ENCODE measurements at regions not wholly inside any gene's neighbourhood (a gene's known extent, or its start where the extent isn't known, plus 50 kb on each side); places are given as distances from the start of the nearest gene placed in this dataset.

GRCh38 chr2:20939931-20940795, 103.7 kb downstream of the APOB start:
- RAD21 ChIA-PET (ENCODE audit: low non-redundant PET in 1 of 2, low total read pairs in 2 of 2, uncharacterized antibody in 2 of 2, unreplicated experiment in 2 of 2): no interaction called here
- no TSS peak for BruUV-seq (replicated peaks)
- no peaks in the 10 kb centered on the region for H3K79me2 ChIP-seq (ENCODE audit: insufficient read depth, low read length)
- ATAC-seq: no peak
- H3K9ac ChIP-seq (ENCODE audit: low read length): no peak overlapping the region
- TF ChIP-seq ZFX (IDR thresholded peaks at IDR 0.05) (no peak), YY1 (IDR thresholded peaks at IDR 0.05; ENCODE audit: extremely low read depth, insufficient replicate concordance, low read depth, low read length) (no peak)
- CTCF ChIA-PET: no interaction called here
- H3K27me3 ChIP-seq (ENCODE audit: insufficient read depth, low read length): peaks cover 72% of the 10 kb centered on the region
- DNase-seq (ENCODE audit: low read depth, low spot score): no peak
- POLR2A ChIA-PET: no interaction called here
- no peaks in the 10 kb centered on the region for H3K9me3 ChIP-seq (ENCODE audit: control insufficient read depth in 1 of 2, insufficient read depth in 1 of 2, low read depth in 1 of 2, low read length in 2 of 2)
- no peak overlapping the region for H3K4me2 ChIP-seq (ENCODE audit: low read length)
- H4K20me1 ChIP-seq (ENCODE audit: insufficient read depth): no peaks in the 10 kb centered on the region
- no peak overlapping the region for H3K27ac ChIP-seq (ENCODE audit: low read depth, low read length)
- H3K36me3 ChIP-seq (ENCODE audit: control insufficient read depth in 1 of 2, insufficient read depth in 2 of 2, low read length in 2 of 2): no peaks in the 10 kb centered on the region
- no peak overlapping the region for H2AFZ ChIP-seq (ENCODE audit: low read depth, low read length, poor library complexity, severe bottlenecking)
- H3K4me3 ChIP-seq (replicated peaks in 1 of 2; ENCODE audit: low read depth in 1 of 2, low read length in 2 of 2): no peak overlapping the region
- intact Hi-C loops (cut with micrococcal nuclease): no loop called here
- no peaks in the 10 kb centered on the region for H3K9me2 ChIP-seq (ENCODE audit: insufficient read depth)
- no peaks in the 10 kb centered on the region for H3K4me1 ChIP-seq (ENCODE audit: control insufficient read depth in 1 of 2, insufficient read depth in 2 of 2, low read length in 2 of 2)

- ChIA-PET RAD21 (ENCODE audit: low non-redundant PET in 1 of 2, low total read pairs in 2 of 2, uncharacterized antibody in 2 of 2, unreplicated experiment in 2 of 2) (no interaction called here), POLR2A (no interaction called here), CTCF (no interaction called here)
- no peaks in the 10 kb centered on the region for H3K9me3 ChIP-seq (ENCODE audit: control insufficient read depth in 1 of 2, insufficient read depth in 1 of 2, low read depth in 1 of 2, low read length in 2 of 2)
- intact Hi-C loops (cut with micrococcal nuclease): no loop called here
- no peak for ATAC-seq
- H3K4me3 ChIP-seq (replicated peaks in 1 of 2; ENCODE audit: low read depth in 1 of 2, low read length in 2 of 2): no peak overlapping the region
- BruUV-seq (replicated peaks): no TSS peak
- no peak for DNase-seq (ENCODE audit: low read depth, low spot score)
- no peak overlapping the region for H3K27ac ChIP-seq (ENCODE audit: low read depth, low read length)
- H2AFZ ChIP-seq (ENCODE audit: low read depth, low read length, poor library complexity, severe bottlenecking): no peak overlapping the region
- no peaks in the 10 kb centered on the region for H3K4me1 ChIP-seq (ENCODE audit: control insufficient read depth in 1 of 2, insufficient read depth in 2 of 2, low read length in 2 of 2)
- no peaks in the 10 kb centered on the region for H4K20me1 ChIP-seq (ENCODE audit: insufficient read depth)
- H3K9me2 ChIP-seq (ENCODE audit: insufficient read depth): no peaks in the 10 kb centered on the region
- H3K36me3 ChIP-seq (ENCODE audit: control insufficient read depth in 1 of 2, insufficient read depth in 2 of 2, low read length in 2 of 2): no peaks in the 10 kb centered on the region
- H3K4me2 ChIP-seq (ENCODE audit: low read length): no peak overlapping the region
- no peak for TF ChIP-seq ELF1 (IDR thresholded peaks at IDR 0.05; ENCODE audit: borderline replicate concordance, low read depth)
- TF ChIP-seq CEBPB (IDR thresholded peaks at IDR 0.05; ENCODE audit: low read depth): no peak
- no peak for TF ChIP-seq TCF7L2 (IDR thresholded peaks at IDR 0.05; ENCODE audit: borderline replicate concordance, extremely low read depth, insufficient read depth, insufficient read length)
- TF ChIP-seq EZH2phosphoT487 (IDR thresholded peaks at IDR 0.05; ENCODE audit: borderline replicate concordance): no peak
- TF ChIP-seq SIN3A (IDR thresholded peaks at IDR 0.05; ENCODE audit: low read depth): no peak
- TF ChIP-seq REST (IDR thresholded peaks at IDR 0.05; ENCODE audit: low read depth): no peak
- TF ChIP-seq FOSL1 (IDR thresholded peaks at IDR 0.05; ENCODE audit: low read depth): no peak
- TF ChIP-seq RAD21 (IDR thresholded peaks at IDR 0.05; ENCODE audit: low read depth): no peak
- TF ChIP-seq SP1 (IDR thresholded peaks at IDR 0.05; ENCODE audit: low read depth): no peak
- no peak for TF ChIP-seq EGR1 (IDR thresholded peaks at IDR 0.05; ENCODE audit: low read depth)
- TF ChIP-seq POLR2AphosphoS5 (IDR thresholded peaks at IDR 0.05; ENCODE audit: low read depth, low read length): no peak
- TF ChIP-seq ATF3 (IDR thresholded peaks at IDR 0.05): no peak
- TF ChIP-seq SRF (IDR thresholded peaks at IDR 0.05; ENCODE audit: low read depth): no peak
- no peak for TF ChIP-seq ZNF274 (IDR thresholded peaks at IDR 0.05; ENCODE audit: low read depth, low read length)
- no peak for TF ChIP-seq JUND (IDR thresholded peaks at IDR 0.05)
- no peak for TF ChIP-seq EZH2 (IDR thresholded peaks at IDR 0.05)
- TF ChIP-seq ZFX (IDR thresholded peaks at IDR 0.05): no peak
- H3K27me3 ChIP-seq (ENCODE audit: insufficient read depth, low read length): peaks cover 63% of the 10 kb centered on the region
- H3K79me2 ChIP-seq (ENCODE audit: insufficient read depth, low read length): no peaks in the 10 kb centered on the region
- no peak overlapping the region for H3K9ac ChIP-seq (ENCODE audit: low read length)
Measured at GRCh38 chr2:20937353-20937752, 106.5 kb downstream of the APOB start.
